GM18498 (cell line): ENCODE measurements at regions not wholly inside any gene's neighbourhood (a gene's known extent, or its start where the extent isn't known, plus 50 kb on each side); places are given as distances from the start of the nearest gene placed in this dataset.
"Not testable (repeated sequence)": the region's sequence is repeated elsewhere in the genome, so short reads cannot be mapped to it uniquely, and the experiment has no call there.

Source experiments
- ATAC-seq: cut with Tn5 transposase; IDR thresholded peaks from one replicate; pipeline ENCODE4 v1.9.1; 2021; ENCODE audit warnings: mild to moderate bottlenecking, moderate library complexity; ENCODE audit not compliant: unreplicated experiment

DNA sequence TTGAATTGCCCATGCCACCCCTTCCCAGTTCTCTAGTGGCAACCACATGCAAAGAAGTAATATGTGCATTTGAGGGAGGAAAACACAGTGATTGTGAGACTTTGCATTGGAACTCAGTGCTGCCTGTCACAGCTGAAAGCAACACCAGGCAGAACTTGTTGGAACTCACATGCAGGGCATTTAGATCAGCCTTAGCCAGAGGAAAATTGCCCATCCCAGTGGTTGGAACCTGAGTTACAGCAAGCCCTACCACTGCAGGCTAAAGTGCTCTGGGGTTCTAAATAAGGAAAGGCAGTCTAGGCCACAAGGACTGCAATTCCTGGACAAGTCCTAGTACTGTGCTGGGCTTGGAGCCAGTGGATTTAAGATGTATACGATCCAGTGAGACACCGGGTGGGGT, 245.3 kb upstream of the UFL1 start:
- ATAC-seq, result no peak

DNA sequence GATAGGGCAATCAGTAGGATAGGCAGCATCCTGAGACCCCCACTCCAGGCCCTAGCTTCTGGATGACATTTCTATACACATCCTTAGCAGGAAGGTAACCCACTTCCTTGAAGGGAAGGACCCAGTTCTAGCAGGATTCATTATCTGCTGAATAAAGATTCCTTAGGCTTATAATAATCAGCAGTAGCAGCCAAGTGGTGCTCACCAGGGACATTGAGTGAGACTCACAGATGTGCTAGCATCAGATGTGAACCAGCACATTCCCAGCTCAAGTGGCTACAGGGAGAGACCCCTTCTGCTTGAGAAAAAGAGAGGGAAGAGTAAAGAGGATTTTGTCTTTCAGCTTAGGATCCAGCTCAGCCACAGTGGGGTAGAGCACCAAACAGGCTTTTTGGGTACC, 244.8 kb upstream of the UFL1 start:
- no peak for ATAC-seq

DNA sequence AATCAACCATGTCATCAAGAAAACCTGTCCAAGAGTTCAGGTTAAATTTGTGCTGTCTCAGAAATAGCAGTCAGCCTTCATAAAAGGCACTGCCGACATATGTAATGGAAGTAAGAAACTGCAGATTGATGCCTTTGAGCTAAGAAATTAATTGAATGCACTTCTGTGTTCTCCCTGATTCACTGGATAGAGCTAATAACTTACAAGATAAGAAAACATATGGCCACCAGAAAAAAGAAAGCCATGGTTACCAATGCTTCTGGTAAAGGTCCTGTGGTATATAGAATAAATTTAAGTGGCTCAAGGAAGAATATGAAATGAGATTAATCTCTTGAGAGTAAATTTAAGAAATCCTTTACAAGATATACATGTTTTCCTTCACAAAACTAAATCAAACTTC, 242.5 kb upstream of the UFL1 start:
- no peak for ATAC-seq

DNA sequence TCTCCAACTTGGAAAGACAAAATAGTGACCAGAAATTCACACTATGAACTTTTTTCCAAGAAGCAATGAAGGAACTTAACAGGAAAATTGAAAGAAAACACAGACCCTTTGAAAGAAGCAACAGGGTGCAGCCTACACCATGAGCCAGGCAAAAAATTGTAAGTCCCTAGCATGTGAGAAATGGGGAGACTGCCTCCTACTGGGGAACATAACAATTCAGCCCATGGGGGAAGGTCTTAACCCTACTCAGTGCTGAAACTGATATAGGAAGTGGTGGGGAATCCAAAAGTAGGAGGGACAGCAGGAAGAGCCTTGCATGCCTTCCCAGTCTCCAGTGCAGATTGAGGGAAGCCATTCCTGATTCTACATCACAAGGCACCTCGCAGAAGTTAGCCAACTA, 235.1 kb upstream of the UFL1 start:
- ATAC-seq, result no peak

DNA sequence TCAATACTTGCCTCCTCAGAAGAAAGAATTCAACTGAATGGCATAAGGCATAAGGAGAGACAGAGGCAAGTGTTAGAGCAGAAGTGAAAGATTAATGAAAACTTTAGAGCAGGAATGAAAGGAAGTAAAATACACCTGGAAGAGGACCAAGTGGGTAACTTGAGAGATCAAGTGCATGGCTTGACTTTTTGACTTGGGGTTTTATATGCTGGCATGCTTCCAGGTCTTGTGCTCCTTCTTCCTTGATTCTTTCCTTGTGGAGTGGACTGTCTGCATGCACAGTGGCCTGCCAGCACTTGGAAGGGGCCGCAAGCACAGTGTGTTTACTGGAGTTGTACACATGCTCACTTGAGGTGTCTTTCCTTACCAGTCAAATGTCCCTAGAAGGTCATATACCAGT, 222.1 kb upstream of the UFL1 start:
- no peak for ATAC-seq

DNA sequence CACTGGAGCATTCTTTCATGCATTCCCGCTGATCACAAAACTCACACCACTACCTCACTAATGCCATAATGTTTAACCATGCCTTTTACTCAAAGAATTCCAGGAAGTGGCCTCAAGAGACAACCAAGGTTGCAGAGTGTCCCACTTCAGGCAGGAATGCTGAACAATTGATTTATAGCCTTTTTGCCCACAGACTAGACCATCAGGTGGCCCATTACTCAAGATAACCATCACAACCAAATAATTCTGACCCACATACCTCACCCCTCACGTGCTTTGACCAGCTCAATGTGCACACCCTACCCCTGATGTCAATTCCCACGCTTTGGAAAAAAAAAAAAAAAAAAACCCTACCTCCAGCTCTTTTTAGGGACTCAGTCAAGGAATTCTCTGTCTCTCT, 220.6 kb upstream of the UFL1 start:
- no peak for ATAC-seq

DNA sequence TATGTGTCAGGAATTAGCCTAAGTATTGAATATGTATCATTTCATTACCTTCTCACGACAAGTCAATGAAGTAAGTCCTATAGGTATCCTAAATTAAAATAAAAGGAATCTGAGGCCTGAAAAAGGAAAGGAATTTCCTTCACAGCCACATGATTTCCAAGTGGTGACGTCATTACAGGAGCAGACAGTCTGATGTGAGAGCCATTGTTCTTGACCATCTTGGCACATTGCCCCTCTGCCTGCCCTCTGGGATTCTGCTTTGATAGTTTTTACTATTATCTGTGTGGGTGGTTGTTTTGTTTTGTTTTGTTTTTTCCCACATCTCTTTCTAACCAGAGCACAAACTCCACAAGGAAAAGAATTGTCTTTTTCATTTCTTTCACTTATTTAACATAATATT, 219.8 kb upstream of the UFL1 start:
- no peak for ATAC-seq

DNA sequence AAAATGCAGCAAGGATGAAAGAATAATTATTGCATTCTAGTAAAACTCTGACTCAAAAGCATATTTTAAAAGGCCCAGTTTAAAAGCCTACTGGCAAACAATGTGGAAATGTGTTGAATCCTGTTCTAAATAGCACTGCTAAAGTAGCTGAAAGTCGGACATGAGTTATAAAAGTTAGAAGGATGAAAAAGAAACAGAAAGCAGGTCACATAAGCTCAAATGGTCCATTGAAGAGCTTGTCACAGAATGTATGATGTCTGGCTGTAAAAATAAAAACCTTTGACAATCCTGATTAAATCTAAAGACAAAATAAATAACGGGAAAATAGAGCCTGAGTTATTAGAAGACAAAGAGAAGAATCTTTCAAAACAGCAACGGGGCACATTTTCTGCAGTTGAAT, 218.6 kb upstream of the UFL1 start:
- ATAC-seq, result no peak

DNA sequence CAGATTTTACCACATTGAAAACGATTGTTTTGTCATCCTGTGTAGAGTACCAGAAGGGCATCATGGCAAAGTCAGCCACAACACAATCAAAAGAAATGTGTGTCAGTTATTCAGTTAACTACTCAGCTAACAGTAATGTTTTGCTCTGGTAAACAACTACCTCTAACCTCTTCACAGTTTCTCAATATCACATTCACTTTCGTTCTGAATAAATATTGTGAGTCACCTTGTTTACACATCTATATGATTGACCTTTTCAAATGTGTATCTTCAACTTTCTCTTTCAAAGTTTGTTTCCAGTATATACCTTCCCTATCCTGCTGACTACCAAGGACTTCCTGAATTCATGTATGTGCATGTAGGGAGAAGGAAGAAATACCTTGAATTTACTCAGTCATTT, 216.6 kb upstream of the UFL1 start:
- peak; percentile 94 for ATAC-seq

DNA sequence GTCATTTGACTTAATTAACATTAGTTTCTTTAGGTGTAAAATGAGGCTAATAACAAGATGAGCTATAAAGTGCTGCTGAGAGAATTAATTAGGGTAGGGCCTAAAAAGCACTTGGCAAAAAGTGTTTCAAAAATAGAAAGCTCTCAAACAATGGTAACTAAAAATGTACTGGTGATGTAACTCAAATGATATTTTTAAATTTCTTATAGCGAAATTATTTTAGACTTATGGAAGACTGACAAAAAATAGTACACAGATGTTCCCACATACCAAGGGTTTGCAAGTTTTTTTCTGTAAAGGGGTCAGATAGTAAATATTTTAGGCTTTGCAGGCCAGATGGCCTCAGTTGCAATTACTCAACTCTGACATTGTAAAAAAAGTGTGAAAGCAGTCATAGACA, 190.7 kb upstream of the UFL1 start:
- no peak for ATAC-seq

DNA sequence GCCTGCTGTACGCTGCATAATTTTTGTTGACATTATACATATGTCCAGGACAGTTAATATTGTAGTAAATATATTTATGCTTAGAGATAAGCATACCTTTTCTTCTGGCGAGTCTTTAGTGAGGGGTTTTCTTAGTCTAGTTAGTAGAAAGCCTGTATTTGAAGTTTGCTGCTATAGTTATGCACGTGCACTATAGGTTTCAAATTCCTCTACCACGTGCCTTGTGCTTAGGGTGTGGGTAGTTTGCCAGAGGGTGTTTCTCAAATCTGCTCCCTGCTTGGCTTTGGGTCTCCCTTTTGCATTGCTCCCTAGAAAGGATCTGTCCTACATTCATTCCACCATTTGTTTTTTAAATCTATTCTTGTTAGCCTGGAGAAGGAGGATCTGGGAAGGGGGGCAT, 181.4 kb upstream of the UFL1 start:
- ATAC-seq, result no peak

DNA sequence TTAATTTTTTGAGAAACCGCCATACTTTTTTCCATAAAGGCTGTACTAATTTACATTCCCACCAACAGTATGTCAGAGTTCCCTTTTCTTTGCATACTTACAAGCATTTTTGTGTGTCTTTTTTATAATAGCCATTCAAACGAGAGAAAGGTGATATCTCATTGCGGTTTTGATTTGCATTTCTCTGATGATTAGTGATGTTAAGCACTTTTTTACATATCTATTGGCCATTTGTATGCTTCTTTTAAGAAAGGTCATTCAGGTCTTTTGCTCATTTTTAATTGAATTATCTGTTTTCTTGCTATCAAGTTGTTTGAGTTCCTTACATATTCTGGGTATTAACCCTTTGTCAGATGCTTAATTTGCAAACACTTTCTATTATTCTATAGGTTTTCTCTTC, 176.1 kb upstream of the UFL1 start:
- ATAC-seq, result no peak

DNA sequence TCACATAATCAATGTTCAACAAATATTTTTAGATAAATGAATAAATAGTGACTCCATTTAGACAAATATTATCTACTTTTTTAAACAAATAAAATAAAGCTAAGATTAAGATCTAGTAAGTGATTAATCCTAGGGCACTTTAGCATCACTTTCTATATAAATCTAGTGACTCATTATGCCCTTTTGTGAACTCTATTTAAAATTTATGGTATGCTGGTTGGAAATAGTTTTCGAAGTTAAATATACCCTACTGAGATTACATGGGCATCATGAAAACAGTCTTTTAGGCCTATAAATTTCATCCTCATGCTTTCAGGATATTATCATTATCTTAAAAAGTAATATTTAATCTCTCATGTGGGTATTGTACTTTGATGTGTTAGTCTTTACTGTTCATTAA, 140.4 kb upstream of the UFL1 start:
- ATAC-seq, result no peak

DNA sequence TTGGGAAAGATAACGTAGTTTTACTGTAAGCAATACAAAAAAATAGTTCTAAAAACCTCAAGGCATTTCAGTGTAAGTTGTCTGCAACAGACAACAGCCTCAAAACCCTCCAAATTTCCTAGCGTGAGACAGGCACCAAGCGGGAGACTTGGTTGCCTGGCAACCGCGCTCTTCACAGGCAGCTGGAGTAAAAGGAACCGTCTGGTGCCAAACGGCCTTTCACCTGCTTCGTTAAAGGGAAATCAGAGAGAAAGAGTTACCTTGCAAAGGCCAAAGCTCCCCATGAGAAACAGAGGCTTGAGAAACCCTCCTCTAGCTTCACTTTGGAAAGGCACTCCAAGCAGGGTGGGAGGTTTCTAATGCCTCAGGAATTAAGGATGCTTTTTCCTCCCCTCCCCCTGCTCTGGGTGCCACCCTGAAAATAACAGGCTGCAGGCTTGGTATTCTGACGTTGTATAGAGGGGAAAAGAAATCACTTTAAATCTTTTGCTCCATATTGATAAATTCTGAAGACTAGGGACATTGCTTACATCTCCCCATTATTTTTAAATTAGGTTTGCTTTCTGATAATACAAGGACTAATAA, 129.7 kb upstream of the UFL1 start:
- ATAC-seq, result peak; percentile 85

DNA sequence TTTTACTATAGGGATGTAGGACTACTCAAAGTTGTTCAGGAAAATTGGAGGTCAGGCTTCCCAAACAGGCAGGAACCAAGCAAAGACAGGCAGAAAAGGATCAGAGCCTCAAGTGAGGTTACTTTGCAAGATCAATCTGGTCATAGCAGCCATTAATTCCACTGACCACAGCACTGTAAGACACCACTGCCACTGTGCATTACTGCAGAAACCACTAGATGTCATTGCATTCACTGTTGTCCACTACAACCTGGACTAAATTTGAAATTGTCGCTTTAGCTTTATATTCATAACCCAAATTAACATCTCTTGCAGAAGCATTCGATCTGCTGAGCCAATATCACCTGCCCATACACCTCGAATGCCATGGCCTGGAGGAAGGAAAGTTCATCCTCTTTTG, 126.9 kb upstream of the UFL1 start:
- ATAC-seq, result no peak

DNA sequence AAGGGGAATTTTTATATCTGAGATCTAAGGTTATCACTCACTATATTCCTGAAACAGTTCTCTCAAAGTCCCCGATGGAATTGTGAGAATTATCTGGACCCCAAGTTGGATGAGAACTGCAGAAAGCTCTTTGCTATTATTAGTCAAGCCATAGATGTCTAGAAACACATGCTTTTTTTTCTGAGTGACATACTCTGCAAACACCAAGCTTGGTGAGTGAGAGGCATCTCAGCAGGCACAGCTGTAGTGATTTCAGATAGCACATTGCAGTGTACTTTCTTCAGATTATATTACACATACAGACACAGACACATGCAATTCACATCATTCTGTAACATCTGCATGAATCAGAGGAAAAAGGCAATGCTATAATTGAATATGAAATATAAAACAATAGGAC, 111.1 kb upstream of the UFL1 start:
- no peak for ATAC-seq

DNA sequence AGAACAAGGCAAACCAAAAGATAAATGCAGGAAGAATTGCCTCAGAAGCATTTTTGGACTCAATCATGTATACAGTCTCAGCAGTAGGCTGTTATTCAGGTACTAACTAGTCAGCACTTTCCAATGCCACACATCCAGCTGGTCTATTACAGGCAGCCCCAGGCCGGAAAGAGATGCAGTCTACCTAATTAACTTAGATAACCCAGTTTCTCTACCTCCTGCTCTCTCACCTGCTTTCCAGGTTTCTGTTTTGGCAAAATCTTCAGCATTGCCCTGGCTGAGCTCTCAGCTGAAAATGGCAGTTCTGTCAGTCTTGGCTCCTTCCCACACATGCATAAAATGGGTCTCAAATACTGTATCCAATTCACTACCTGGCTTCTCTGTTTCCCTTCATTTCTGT, 101.3 kb upstream of the UFL1 start:
- ATAC-seq, result no peak

DNA sequence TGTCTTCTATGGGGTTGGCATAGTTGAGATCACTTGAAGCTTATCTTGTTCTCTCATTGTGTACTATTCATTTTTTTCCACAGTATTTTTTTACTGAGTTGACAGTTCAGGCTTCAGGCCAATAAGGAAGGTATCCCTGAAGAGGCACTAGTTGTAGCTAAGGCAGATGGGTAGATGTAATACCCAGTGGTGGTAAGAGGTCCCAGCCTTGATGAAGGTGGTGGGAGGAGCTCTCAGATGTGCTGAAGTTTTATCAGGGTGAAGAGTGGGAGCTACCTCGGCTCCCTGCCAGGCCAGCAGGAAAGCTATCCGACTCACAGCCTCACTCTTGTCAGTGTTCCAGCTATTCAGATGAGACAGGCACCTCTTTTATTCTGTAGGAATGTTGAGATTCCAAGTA, 87.7 kb upstream of the UFL1 start:
- ATAC-seq, result no peak

DNA sequence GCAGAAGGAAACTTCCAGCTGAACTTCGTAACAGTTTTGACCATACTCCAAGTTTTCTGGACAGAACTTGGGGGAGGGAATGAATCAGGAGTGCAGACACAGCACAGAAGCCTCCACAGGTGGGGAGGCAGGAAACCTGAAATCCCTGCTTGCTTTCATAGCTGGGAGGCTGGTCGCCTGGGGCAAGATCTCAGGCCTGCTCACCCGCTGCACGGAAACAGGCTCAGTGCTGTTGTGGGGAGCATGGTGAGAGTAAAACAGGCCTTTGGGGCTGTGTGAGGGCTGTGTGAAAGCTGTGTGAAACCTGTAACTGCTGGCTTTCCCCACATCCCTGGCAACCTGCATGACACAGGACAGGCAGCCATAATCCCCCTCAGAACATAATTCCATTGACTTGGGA, 85.2 kb upstream of the UFL1 start:
- no peak for ATAC-seq

DNA sequence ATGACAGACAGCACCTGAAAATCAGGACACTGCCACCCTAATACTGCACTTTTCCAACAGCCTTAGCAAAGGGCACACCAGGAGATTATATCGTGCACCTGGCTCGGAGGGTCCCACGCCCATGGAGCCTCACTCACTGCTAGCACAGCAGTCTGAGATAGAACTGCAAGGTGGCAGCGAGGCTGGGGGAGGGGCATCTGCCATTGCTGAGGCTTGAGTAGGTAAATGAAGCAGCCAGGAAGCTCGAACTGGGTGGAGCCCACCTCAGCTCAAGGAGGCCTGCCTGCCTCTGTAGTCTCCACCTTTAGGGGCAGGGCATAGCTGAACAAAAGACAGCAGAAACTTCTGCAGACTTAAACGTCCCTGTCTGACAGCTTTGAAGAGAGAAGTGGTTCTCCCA, 84.4 kb upstream of the UFL1 start:
- not testable (repeated sequence) for ATAC-seq

DNA sequence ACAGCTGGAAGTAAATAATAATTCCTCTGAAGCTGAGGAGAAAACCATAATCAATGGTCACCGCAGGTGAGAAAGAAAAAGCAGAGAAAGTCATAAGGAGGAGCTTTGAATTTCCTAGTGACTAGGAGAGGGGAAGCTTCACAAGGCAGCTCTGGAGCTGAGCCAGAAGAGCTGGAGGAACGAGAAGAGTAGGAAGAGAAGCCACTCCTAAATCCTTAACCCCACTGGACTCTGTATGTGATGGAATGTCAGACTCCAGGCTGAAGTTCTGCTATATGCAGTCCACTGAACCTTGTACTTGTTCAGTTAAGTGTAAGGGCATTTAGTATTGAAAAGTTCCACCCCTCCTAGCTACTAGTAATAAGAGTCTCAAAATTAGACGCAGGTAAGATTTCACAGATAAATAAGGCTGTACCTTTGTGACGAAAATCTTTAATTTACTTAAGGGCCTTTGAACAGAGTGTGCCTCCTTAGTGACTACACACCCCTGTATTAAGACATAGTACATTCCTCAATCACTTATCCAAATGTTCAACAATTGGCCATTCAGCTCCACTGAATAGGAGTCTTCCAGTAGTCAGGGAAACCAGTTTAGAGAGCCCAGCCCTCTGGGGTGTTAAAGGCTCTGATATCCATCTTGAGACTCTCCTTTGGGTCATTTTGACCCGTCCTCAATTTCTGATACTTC, 71.4 kb upstream of the UFL1 start:
- ATAC-seq, result no peak

DNA sequence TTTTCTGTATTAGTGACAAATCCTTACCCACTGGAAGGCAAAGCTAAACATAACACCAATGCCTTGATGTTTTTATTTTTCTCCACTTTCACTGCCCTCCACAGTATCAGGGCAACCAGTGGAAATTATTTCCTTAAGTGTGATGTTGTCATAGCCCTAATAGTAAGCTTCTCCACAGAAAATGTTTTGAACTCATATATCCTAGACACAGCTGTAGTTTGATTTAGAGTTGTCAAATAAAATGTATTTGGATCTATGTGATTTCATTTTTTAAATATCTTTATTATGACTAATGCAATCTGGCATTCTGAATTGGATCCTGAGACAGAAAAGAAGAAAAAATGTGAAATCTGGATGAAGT, 70.9 kb upstream of the UFL1 start:
- no peak for ATAC-seq

DNA sequence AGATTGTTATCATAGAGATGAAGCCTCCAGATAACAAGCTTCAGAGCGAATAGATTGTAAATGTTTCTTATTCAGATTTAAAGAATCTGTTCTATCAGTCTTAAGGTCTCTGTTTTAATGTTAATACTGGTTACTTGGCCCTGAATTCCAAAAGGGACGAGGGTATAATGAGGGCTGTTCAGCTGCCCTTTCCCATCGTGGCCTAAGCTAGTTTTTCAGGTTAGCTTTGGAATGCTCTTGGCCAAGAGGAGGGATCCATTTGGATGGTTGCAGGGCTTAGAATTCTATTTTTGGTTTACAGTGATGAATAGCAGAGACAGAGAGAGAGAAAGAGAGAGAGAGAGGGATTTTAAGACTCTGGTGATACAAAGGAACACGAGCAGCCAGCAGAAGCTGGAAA, 62.8 kb upstream of the UFL1 start:
- ATAC-seq, result no peak
